K562 (cell line): ENCODE measurements at regions not wholly inside any gene's neighbourhood (a gene's known extent, or its start where the extent isn't known, plus 50 kb on each side); places are given as distances from the start of the nearest gene placed in this dataset.

ENCODE experiments used
- BRD4 ChIP-seq: fragments of 200-600 bp; sonication (generic); IDR thresholded peaks from 2 replicates; pipeline ENCODE4 v1.6.1; 2017; ENCODE audit warnings: inconsistent platforms
- EZH2 ChIP-seq: IDR thresholded peaks from 2 replicates; pipeline ENCODE4 v1.6.1; 2012; ENCODE audit warnings: low read depth, mild to moderate bottlenecking, inconsistent platforms, low read length, borderline replicate concordance
- HEY1 ChIP-seq: fragments of 250-450 bp; sonication (Bioruptor Pico); IDR thresholded peaks from 2 replicates; pipeline ENCODE4 v1.5.0; 2020; ENCODE audit warnings: mild to moderate bottlenecking, moderate library complexity, borderline replicate concordance
- PHF20 ChIP-seq: fragments of 450-650 bp; IDR thresholded peaks from 2 replicates; pipeline ENCODE4 v1.6.1; 2018; ENCODE audit not compliant: partially characterized antibody
- RCOR1 ChIP-seq, 2 experiments: IDR thresholded peaks; 2 replicates each; pipeline ENCODE4 v1.6.1; 2012; ENCODE audit warnings: low read depth in 2 of 2, low read length in 2 of 2, borderline replicate concordance in 1 of 2, improper control_type of control experiment in 1 of 2
- YY1 ChIP-seq, 3 experiments: IDR thresholded peaks; 2 replicates each; pipeline ENCODE4 v1.6.1; 2011; ENCODE audit warnings: low read length in 2 of 3, mild to moderate bottlenecking in 2 of 3, moderate library complexity in 2 of 3, borderline replicate concordance in 1 of 3, control low read depth in 1 of 3, low read depth in 1 of 3; ENCODE audit not compliant: insufficient read depth in 3 of 3, insufficient replicate concordance in 2 of 3, control insufficient read depth in 1 of 3, insufficient read length in 1 of 3; ENCODE audit errors: extremely low read depth in 1 of 3
- ZFP36 ChIP-seq: fragments of 150-350 bp; IDR thresholded peaks from 2 replicates; pipeline ENCODE4 v1.6.1; 2018; ENCODE audit warnings: low read length, low read depth; ENCODE audit not compliant: partially characterized antibody
- TF ChIP-seq, protein P1 (sequence below): fragments of 250-450 bp; sonication (Bioruptor Pico); IDR thresholded peaks from 2 replicates; pipeline ENCODE4 v1.5.0; 2020; ENCODE audit warnings: mild to moderate bottlenecking
- TF ChIP-seq, protein P2 (sequence below): IDR thresholded peaks from 3 replicates; pipeline ENCODE4 v1.6.1; 2011; ENCODE audit warnings: borderline replicate concordance, mild to moderate bottlenecking, moderate library complexity; ENCODE audit not compliant: insufficient read length; ENCODE audit errors: extremely low read depth

DNA sequence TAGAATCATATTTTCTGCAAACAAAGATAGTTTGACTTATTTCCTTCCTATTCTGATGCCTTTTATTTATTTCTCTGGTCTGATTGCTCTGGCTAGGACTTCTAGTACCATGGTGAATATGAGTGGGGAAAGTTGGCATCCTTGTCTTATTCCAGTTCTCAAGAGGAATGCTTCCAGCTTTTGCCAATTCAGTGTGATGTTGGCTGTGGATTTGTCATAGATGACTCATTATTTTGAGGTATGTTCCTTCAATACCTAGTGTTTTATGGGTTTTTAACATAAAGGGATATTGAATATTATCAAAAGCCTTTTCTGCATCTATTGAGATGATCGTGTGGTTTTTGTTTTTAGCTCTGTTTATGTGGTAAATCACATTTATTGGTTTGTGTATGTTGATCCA lies 139.4 kb upstream of the CNTN1 start:
- TF ChIP-seq ZFP36, result no peak
- no peak for TF ChIP-seq HEY1 (CRISPR knock-in tag)
- TF ChIP-seq EZH2, result no peak
- TF ChIP-seq, protein P1, sequence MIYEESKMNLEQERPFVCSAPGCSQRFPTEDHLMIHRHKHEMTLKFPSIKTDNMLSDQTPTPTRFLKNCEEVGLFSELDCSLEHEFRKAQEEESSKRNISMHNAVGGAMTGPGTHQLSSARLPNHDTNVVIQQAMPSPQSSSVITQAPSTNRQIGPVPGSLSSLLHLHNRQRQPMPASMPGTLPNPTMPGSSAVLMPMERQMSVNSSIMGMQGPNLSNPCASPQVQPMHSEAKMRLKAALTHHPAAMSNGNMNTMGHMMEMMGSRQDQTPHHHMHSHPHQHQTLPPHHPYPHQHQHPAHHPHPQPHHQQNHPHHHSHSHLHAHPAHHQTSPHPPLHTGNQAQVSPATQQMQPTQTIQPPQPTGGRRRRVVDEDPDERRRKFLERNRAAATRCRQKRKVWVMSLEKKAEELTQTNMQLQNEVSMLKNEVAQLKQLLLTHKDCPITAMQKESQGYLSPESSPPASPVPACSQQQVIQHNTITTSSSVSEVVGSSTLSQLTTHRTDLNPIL (CRISPR knock-in tag), result no peak
- no peak for TF ChIP-seq BRD4
- TF ChIP-seq RCOR1 (IDR thresholded peaks at IDR 0.05; ENCODE audit: borderline replicate concordance in 1 of 2, low read depth in 2 of 2, low read length in 2 of 2), result no peak
- TF ChIP-seq YY1 (IDR thresholded peaks at IDR 0.05; ENCODE audit: borderline replicate concordance in 1 of 3, control insufficient read depth in 1 of 3, extremely low read depth in 1 of 3, insufficient read depth in 3 of 3, insufficient read length in 1 of 3, insufficient replicate concordance in 2 of 3, low read depth in 1 of 3, low read length in 2 of 3), result no peak
- TF ChIP-seq, protein P2, sequence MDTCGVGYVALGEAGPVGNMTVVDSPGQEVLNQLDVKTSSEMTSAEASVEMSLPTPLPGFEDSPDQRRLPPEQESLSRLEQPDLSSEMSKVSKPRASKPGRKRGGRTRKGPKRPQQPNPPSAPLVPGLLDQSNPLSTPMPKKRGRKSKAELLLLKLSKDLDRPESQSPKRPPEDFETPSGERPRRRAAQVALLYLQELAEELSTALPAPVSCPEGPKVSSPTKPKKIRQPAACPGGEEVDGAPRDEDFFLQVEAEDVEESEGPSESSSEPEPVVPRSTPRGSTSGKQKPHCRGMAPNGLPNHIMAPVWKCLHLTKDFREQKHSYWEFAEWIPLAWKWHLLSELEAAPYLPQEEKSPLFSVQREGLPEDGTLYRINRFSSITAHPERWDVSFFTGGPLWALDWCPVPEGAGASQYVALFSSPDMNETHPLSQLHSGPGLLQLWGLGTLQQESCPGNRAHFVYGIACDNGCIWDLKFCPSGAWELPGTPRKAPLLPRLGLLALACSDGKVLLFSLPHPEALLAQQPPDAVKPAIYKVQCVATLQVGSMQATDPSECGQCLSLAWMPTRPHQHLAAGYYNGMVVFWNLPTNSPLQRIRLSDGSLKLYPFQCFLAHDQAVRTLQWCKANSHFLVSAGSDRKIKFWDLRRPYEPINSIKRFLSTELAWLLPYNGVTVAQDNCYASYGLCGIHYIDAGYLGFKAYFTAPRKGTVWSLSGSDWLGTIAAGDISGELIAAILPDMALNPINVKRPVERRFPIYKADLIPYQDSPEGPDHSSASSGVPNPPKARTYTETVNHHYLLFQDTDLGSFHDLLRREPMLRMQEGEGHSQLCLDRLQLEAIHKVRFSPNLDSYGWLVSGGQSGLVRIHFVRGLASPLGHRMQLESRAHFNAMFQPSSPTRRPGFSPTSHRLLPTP, result no peak
- no peak for TF ChIP-seq PHF20
